GM10248 (cell line): ENCODE measurements at regions not wholly inside any gene's neighbourhood (a gene's known extent, or its start where the extent isn't known, plus 50 kb on each side); places are given as distances from the start of the nearest gene placed in this dataset.

Source experiments
- CTCF ChIA-PET: fragments of 300-600 bp; sonication (Branson Sonifier 250); formaldehyde crosslinking; extraction: SDS; loops from one replicate; lab custom pipeline; 2021; ENCODE audit warnings: antibody characterized with exemption; lab: Yijun Ruan, JAX
- POLR2A ChIA-PET: fragments of 350-650 bp; sonication (Branson Sonifier 250); formaldehyde crosslinking; extraction: SDS; loops from one replicate; lab custom pipeline; 2020; ENCODE audit warnings: antibody characterized with exemption; lab: Yijun Ruan, JAX
- DNase-seq: peaks from one replicate; pipeline ENCODE4 v3.0.0; 2012; ENCODE audit errors: extremely low spot score
- CTCF ChIP-seq: IDR thresholded peaks from 2 replicates; pipeline ENCODE4 v1.5.1; 2012; ENCODE audit warnings: mild to moderate bottlenecking, low read depth; ENCODE audit errors: extremely low read depth, missing control alignments, control extremely low read depth

DNA sequence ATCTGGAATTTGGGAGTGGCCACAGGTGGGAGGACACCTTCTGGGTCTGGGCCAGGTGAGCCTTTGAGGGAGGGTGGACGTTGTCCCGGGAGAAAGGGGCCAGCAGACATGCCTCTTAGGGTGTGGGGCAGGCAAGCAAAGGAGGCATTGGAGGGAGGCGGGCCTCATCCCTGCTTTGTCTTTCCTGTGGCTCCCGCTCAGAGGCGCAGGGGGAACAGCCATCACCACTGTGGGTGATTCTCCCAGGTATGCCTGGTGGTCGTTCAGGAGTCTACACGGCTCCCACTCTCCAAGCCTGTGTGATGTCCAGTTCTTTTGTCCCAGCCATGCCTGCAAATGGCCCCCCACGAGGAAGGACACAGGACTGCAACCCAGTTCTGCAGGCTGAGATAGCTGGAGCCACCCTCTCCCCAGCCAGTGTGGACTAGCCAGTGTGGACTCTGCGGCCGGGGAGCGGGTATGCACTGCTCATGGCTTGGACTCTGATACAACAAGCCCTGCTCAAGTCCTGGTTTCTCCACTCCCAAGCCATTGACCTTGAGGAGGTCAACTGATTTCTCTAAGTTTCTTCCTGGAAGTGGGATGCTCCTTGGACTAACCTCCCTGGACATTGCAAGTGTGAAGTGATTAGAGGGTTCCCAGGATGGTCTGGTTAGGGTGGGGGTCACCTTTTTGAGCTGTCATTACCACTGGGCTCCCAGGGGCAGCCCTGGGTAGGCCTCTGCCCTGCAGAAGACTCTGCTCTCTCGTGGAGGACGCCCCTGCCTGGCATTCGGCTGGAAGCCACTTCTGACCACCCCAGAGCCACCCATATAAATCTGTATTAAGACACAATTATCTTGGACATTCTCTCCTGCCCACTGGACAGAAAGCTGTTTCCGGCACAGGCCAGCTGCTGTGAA, 1151.2 kb downstream of the BRD1 start:
- CTCF ChIA-PET: no interaction called here
- no peak for TF ChIP-seq CTCF
- POLR2A ChIA-PET: no interaction called here
- no peak for DNase-seq

- POLR2A ChIA-PET: no interaction called here
- no peak for DNase-seq
Observed at GRCh38 chr22:48675830-48676145, 1151.9 kb downstream of the BRD1 start.

GRCh38 chr22:48675141-48675829, 1152.4 kb downstream of the BRD1 start:
- ChIA-PET CTCF (no interaction called here), POLR2A (no interaction called here)
- DNase-seq: no peak
- TF ChIP-seq CTCF: no peak

More at GRCh38 chr22:48675830-48676145, 1151.9 kb downstream of the BRD1 start:
- CTCF ChIA-PET: no interaction called here
- TF ChIP-seq CTCF: no peak

GRCh38 chr22:48673806-48674500, 1153.7 kb downstream of the BRD1 start:
- no peak for DNase-seq
- TF ChIP-seq CTCF: no peak
- CTCF ChIA-PET: no interaction called here
- POLR2A ChIA-PET: no interaction called here

DNA sequence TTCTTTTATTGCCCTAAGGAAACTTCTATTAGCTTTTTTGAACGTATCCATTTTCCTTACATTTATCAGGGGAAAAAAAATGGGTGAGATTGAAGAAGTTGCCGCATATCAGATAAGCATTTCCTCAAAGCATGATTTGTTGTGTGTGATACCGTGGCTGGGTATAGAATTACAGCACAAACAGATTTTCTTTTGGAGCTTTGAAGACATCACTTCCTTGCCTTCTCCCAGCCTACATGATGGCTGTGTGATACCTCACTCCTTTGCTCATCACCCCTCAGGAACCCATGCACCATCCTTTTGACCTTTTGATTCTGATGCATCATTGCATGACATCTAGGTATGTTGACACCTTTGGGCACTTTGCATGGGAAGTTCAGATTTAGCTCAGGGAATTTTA, 1155.3 kb downstream of the BRD1 start:
- ChIA-PET CTCF (no interaction called here), POLR2A (no interaction called here)
- no peak for DNase-seq
- no peak for TF ChIP-seq CTCF

DNA sequence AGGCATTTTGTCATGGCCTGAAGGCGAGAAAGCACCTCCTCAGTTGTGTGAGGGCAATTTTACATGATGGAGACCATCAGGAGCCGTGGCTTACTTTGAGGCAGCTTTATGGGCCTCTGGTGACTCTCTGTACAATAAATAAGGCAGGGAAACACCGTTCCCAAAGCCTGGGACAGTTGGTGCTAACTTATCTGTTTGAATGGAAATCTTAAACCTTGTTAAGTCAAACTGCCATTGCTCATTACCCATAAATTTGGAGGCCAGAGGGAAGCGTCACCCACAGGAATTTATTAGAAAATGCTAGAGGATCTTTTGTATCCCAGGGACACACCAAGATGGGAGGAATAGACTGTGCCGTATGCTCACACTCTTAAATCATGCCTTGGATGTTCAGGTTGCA, 1156.9 kb downstream of the BRD1 start:
- no peak for TF ChIP-seq CTCF
- no peak for DNase-seq
- POLR2A ChIA-PET: no interaction called here
- CTCF ChIA-PET: no interaction called here
